H9 (cell line): ENCODE measurements at regions not wholly inside any gene's neighbourhood (a gene's known extent, or its start where the extent isn't known, plus 50 kb on each side); places are given as distances from the start of the nearest gene placed in this dataset.

Source experiments
- DNase-seq: peaks from one replicate; pipeline ENCODE4 v3.0.0-alpha.2; 2017
- H2AFZ ChIP-seq: one replicate; pipeline ENCODE4 v1.6.1; 2013; ENCODE audit warnings: mild to moderate bottlenecking, low read length, control low read depth, moderate library complexity
- H2AK5ac ChIP-seq: 2 replicates; pipeline ENCODE4 v1.6.1; 2013; ENCODE audit warnings: low read length, control low read depth, mixed read lengths; ENCODE audit not compliant: insufficient read length
- H2BK120ac ChIP-seq: one replicate; pipeline ENCODE4 v1.6.1; 2013; ENCODE audit warnings: low read depth, mild to moderate bottlenecking, low read length, control low read depth, inconsistent platforms; ENCODE audit not compliant: poor library complexity, severe bottlenecking
- H2BK12ac ChIP-seq: 2 replicates; pipeline ENCODE4 v1.6.1; 2013; ENCODE audit warnings: low read length, control low read depth, mixed read lengths, low read depth; ENCODE audit not compliant: insufficient read length
- H2BK15ac ChIP-seq: 2 replicates; pipeline ENCODE4 v1.6.1; 2013; ENCODE audit warnings: low read depth, low read length, control low read depth
- H2BK20ac ChIP-seq: one replicate; pipeline ENCODE4 v1.6.1; 2013; ENCODE audit warnings: low read depth, mild to moderate bottlenecking, low read length, control low read depth, inconsistent platforms; ENCODE audit not compliant: poor library complexity, severe bottlenecking
- H2BK5ac ChIP-seq: 2 replicates; pipeline ENCODE4 v1.6.1; 2013; ENCODE audit warnings: low read length, control low read depth, mixed read lengths; ENCODE audit not compliant: insufficient read length
- H3K14ac ChIP-seq: 2 replicates; pipeline ENCODE4 v1.6.1; 2013; ENCODE audit warnings: low read length, control low read depth; ENCODE audit not compliant: insufficient read depth
- H3K18ac ChIP-seq: 2 replicates; pipeline ENCODE4 v1.6.1; 2013; ENCODE audit warnings: low read depth, mild to moderate bottlenecking, mixed read lengths, low read length, control low read depth; ENCODE audit not compliant: insufficient read length
- H3K23ac ChIP-seq: 2 replicates; pipeline ENCODE4 v1.6.1; 2013; ENCODE audit warnings: low read length, control low read depth, mixed read lengths, low read depth; ENCODE audit not compliant: insufficient read length
- H3K23me2 ChIP-seq: 2 replicates; pipeline ENCODE4 v1.6.1; 2013; ENCODE audit warnings: low read depth, mild to moderate bottlenecking, mixed read lengths, low read length, control low read depth; ENCODE audit not compliant: insufficient read length, poor library complexity, severe bottlenecking
- H3K27ac ChIP-seq: 2 replicates; pipeline ENCODE4 v1.5.1; 2013; ENCODE audit warnings: low read length, control low read depth, mixed read lengths, low read depth; ENCODE audit not compliant: insufficient read length
- H3K27me3 ChIP-seq: 2 replicates; pipeline ENCODE4 v1.6.1; 2013; ENCODE audit warnings: low read length, control low read depth, inconsistent platforms; ENCODE audit not compliant: insufficient read depth
- H3K4ac ChIP-seq: 2 replicates; pipeline ENCODE4 v1.6.1; 2013; ENCODE audit warnings: low read depth, mild to moderate bottlenecking, control low read depth, inconsistent platforms, low read length, moderate library complexity
- H3K4me1 ChIP-seq: 2 replicates; pipeline ENCODE4 v1.6.1; 2013; ENCODE audit warnings: low read length, control low read depth, inconsistent platforms; ENCODE audit not compliant: insufficient read depth
- H3K4me2 ChIP-seq: 2 replicates; pipeline ENCODE4 v1.6.1; 2013; ENCODE audit warnings: low read length, control low read depth, mixed read lengths; ENCODE audit not compliant: insufficient read length, insufficient read depth
- H3K56ac ChIP-seq: 2 replicates; pipeline ENCODE4 v1.6.1; 2013; ENCODE audit warnings: low read depth, mild to moderate bottlenecking, mixed read lengths, low read length, control low read depth; ENCODE audit not compliant: insufficient read length
- H3K79me1 ChIP-seq: 2 replicates; pipeline ENCODE4 v1.6.1; 2013; ENCODE audit warnings: low read depth, mild to moderate bottlenecking, moderate library complexity, low read length, control low read depth, inconsistent platforms; ENCODE audit not compliant: insufficient read depth, poor library complexity, severe bottlenecking
- H3K79me2 ChIP-seq: 2 replicates; pipeline ENCODE4 v1.6.1; 2013; ENCODE audit warnings: low read length, control low read depth, inconsistent platforms; ENCODE audit not compliant: insufficient read depth
- H3K9ac ChIP-seq: 2 replicates; pipeline ENCODE4 v1.6.1; 2013; ENCODE audit warnings: low read length, control low read depth, mixed read lengths; ENCODE audit not compliant: insufficient read length; ENCODE audit errors: extremely low read depth
- H3K9me3 ChIP-seq: one replicate; pipeline ENCODE4 v1.6.1; 2013; ENCODE audit warnings: low read depth, low read length, inconsistent platforms; ENCODE audit not compliant: control insufficient read depth
- H3T11ph ChIP-seq: one replicate; pipeline ENCODE4 v1.6.1; 2013; ENCODE audit warnings: mild to moderate bottlenecking, low read length, control low read depth, inconsistent platforms
- H4K20me1 ChIP-seq: one replicate; pipeline ENCODE4 v1.6.1; 2013; ENCODE audit not compliant: control insufficient read depth, insufficient read length, insufficient read depth
- H4K5ac ChIP-seq: 2 replicates; pipeline ENCODE4 v1.6.1; 2013; ENCODE audit warnings: low read depth, mild to moderate bottlenecking, mixed read lengths, low read length, control low read depth; ENCODE audit not compliant: insufficient read length
- H4K8ac ChIP-seq: replicated peaks from 2 replicates; pipeline ENCODE4 v1.6.1; 2013; ENCODE audit warnings: low read length, control low read depth, mixed read lengths, low read depth; ENCODE audit not compliant: insufficient read length
- H4K91ac ChIP-seq: 2 replicates; pipeline ENCODE4 v1.6.1; 2013; ENCODE audit warnings: low read depth, mild to moderate bottlenecking, moderate library complexity, mixed read lengths, low read length, control low read depth; ENCODE audit not compliant: insufficient read length
- H3K27ac Mint-ChIP-seq, 3 experiments: 2 replicates in 2 of 3; 3 replicates in 1 of 3; pipeline ENCODE4 v1.8.0; 2020 to 2021; ENCODE audit warnings: mixed read lengths in 3 of 3, mild to moderate bottlenecking in 1 of 3, moderate library complexity in 1 of 3
- H3K27me3 Mint-ChIP-seq: 2 replicates; pipeline ENCODE4 v1.8.0; 2021; ENCODE audit warnings: low read depth, mild to moderate bottlenecking, moderate library complexity, mixed read lengths
- H3K36me3 Mint-ChIP-seq, 3 experiments: 2 replicates in 2 of 3; 3 replicates in 1 of 3; pipeline ENCODE4 v1.8.0; 2020 to 2021; ENCODE audit warnings: low read depth in 3 of 3, mixed read lengths in 3 of 3; ENCODE audit not compliant: insufficient read depth in 1 of 3
- H3K4me1 Mint-ChIP-seq, 2 experiments: 2 replicates each; pipeline ENCODE4 v1.8.0; 2020; ENCODE audit warnings: mixed read lengths in 2 of 2
- H3K4me3 Mint-ChIP-seq, 2 experiments: 2 replicates in 1 of 2; 3 replicates in 1 of 2; pipeline ENCODE4 v1.8.0; 2020 to 2021; ENCODE audit warnings: mild to moderate bottlenecking in 2 of 2, mixed read lengths in 2 of 2, moderate library complexity in 1 of 2
- H3K9me3 Mint-ChIP-seq, 2 experiments: 2 replicates in 1 of 2; 3 replicates in 1 of 2; pipeline ENCODE4 v1.8.0; 2020; ENCODE audit warnings: mild to moderate bottlenecking in 2 of 2, mixed read lengths in 2 of 2, moderate library complexity in 1 of 2
- CTCF ChIP-seq: fragments of 200-600 bp; sonication (generic); conservative IDR thresholded peaks from 3 replicates; pipeline ENCODE4 v1.8.0; 2021; ENCODE audit warnings: antibody characterized with exemption, mild to moderate bottlenecking
- WGBS: extraction: QIAGEN DNeasy Blood & Tissue Kit; methylation state at CpG from one replicate; pipeline ENCODE4 v1.1.7; 2013; ENCODE audit warnings: missing lambda C conversion rate, low lambda C conversion rate, mixed read lengths; ENCODE audit not compliant: insufficient read length; ENCODE audit errors: extremely low coverage; 5-methylcytosine and 5-hydroxymethylcytosine counted together

GRCh38 chr10:35780970-35781642, 139.0 kb upstream of the FZD8 start:
- Mint-ChIP-seq H3K27me3 (no peaks in the 10 kb centered on the region), H3K4me3 (no peak overlapping the region), H3K9me3 (peaks cover 6 to 10% of the 10 kb centered on the region in 2 experiments), H3K36me3 (peaks cover 3 to 12% (median 6%) of the 10 kb centered on the region in 3 experiments; a peak in 3 of 7 replicates), H3K27ac (no peak overlapping the region), H3K4me1 (peaks cover 11 to 13% of the 10 kb centered on the region in 2 experiments)
- Histone ChIP-seq H3K79me2 (no peaks in the 10 kb centered on the region; the same call in 1 of the 2 replicates), H3K56ac (no peak overlapping the region), H2BK5ac (no peak overlapping the region), H2BK12ac (no peak overlapping the region), H3K23me2 (no peaks in the 10 kb centered on the region), H4K91ac (no peak overlapping the region), H3K9ac (no peak overlapping the region), H3K27me3 (no peaks in the 10 kb centered on the region), H3K14ac (no peak overlapping the region), H2BK120ac (no peak overlapping the region), H3K27ac (no peak overlapping the region), H3K4ac (no peak overlapping the region), H4K8ac (no peak overlapping the region), H3K4me2 (no peak overlapping the region), H4K20me1 (no peaks in the 10 kb centered on the region), H3K79me1 (no peaks in the 10 kb centered on the region), H2AK5ac (no peak overlapping the region), H3K4me1 (no peaks in the 10 kb centered on the region; the same call in 1 of the 2 replicates), H3K9me3 (no peaks in the 10 kb centered on the region), H3K18ac (no peak overlapping the region), H2BK15ac (no peak overlapping the region), H2AFZ (no peak overlapping the region), H3K23ac (no peak overlapping the region), H3T11ph (no peak overlapping the region), H4K5ac (no peak overlapping the region), H2BK20ac (no peak overlapping the region)
- no peak for TF ChIP-seq CTCF
- no peak for DNase-seq
- no CpG with 5 or more reads among the region's 2 CpGs for WGBS
